SK-N-SH treated with all-trans-retinoic acid at 6 μM for 48 hours (cell line): ENCODE measurements at regions not wholly inside any gene's neighbourhood (a gene's known extent, or its start where the extent isn't known, plus 50 kb on each side); places are given as distances from the start of the nearest gene placed in this dataset.

Experiments used
- ATAC-seq: fragments of 200-7000 bp; cut with Tn5 transposase; 3 replicates; pipeline ENCODE4 v1.9.1; 2020; ENCODE audit warnings: mild to moderate bottlenecking, moderate library complexity
- ARNTL ChIP-seq: fragments of 450-650 bp; formaldehyde crosslinking; IDR thresholded peaks from 2 replicates; pipeline ENCODE4 v1.5.0; 2020; ENCODE audit warnings: low read depth, mild to moderate bottlenecking, moderate library complexity, borderline replicate concordance
- BACH2 ChIP-seq: fragments of 250-450 bp; sonication (Bioruptor Pico); IDR thresholded peaks from 2 replicates; pipeline ENCODE4 v1.9.0; 2021; ENCODE audit warnings: mild to moderate bottlenecking, borderline replicate concordance
- CSDC2 ChIP-seq: fragments of 250-450 bp; sonication (Bioruptor Pico); IDR thresholded peaks from 2 replicates; pipeline ENCODE4 v1.5.0; 2020; ENCODE audit warnings: mild to moderate bottlenecking, moderate library complexity
- ESRRG ChIP-seq: fragments of 250-450 bp; sonication (Bioruptor Pico); IDR thresholded peaks from 2 replicates; pipeline ENCODE4 v1.6.1; 2021; ENCODE audit warnings: mild to moderate bottlenecking
- GLIS3 ChIP-seq: fragments of 250-450 bp; sonication (Bioruptor Pico); IDR thresholded peaks from 2 replicates; pipeline ENCODE4 v1.5.0; 2020; ENCODE audit warnings: mild to moderate bottlenecking, moderate library complexity
- ISL1 ChIP-seq: fragments of 250-450 bp; sonication (Bioruptor Pico); IDR thresholded peaks from 2 replicates; pipeline ENCODE4 v2.1.2; 2022; ENCODE audit warnings: mild to moderate bottlenecking, moderate library complexity
- OSR1 ChIP-seq: fragments of 250-450 bp; sonication (Bioruptor Pico); IDR thresholded peaks from 2 replicates; pipeline ENCODE4 v1.8.0; 2022; ENCODE audit warnings: moderate library complexity, mild to moderate bottlenecking, inconsistent platforms
- RARB ChIP-seq: fragments of 250-450 bp; sonication (Bioruptor Pico); IDR thresholded peaks from 2 replicates; pipeline ENCODE4 v1.8.0; 2021; ENCODE audit warnings: mild to moderate bottlenecking, moderate library complexity
- SNAI2 ChIP-seq: fragments of 250-450 bp; sonication (Bioruptor Pico); IDR thresholded peaks from 2 replicates; pipeline ENCODE4 v1.5.0; 2020; ENCODE audit warnings: mild to moderate bottlenecking, moderate library complexity
- TOX ChIP-seq: fragments of 250-450 bp; sonication (Bioruptor Pico); IDR thresholded peaks from 2 replicates; pipeline ENCODE4 v1.8.0; 2021; ENCODE audit warnings: mild to moderate bottlenecking, moderate library complexity, borderline replicate concordance
- ZC3H10 ChIP-seq: fragments of 250-450 bp; sonication (Bioruptor Pico); IDR thresholded peaks from 2 replicates; pipeline ENCODE4 v1.5.1; 2021; ENCODE audit warnings: mild to moderate bottlenecking, moderate library complexity
- ZFP3 ChIP-seq: fragments of 250-450 bp; sonication (Bioruptor Pico); IDR thresholded peaks from 2 replicates; pipeline ENCODE4 v1.5.0; 2020; ENCODE audit warnings: mild to moderate bottlenecking, moderate library complexity
- ZFP30 ChIP-seq: fragments of 450-650 bp; formaldehyde crosslinking; IDR thresholded peaks from 2 replicates; pipeline ENCODE4 v1.5.0; 2022; ENCODE audit warnings: mild to moderate bottlenecking, moderate library complexity
- ZNF565 ChIP-seq: fragments of 450-650 bp; formaldehyde crosslinking; conservative IDR thresholded peaks from 2 replicates; pipeline ENCODE4 v1.5.0; 2020; ENCODE audit warnings: low read depth, mild to moderate bottlenecking, moderate library complexity
- ZNF70 ChIP-seq: fragments of 450-650 bp; formaldehyde crosslinking; IDR thresholded peaks from 2 replicates; pipeline ENCODE4 v1.5.0; 2020; ENCODE audit warnings: mild to moderate bottlenecking, moderate library complexity
- TF ChIP-seq, protein P1 (sequence below): fragments of 250-450 bp; sonication (Bioruptor Pico); IDR thresholded peaks from 2 replicates; pipeline ENCODE4 v1.5.0; 2020; ENCODE audit warnings: mild to moderate bottlenecking, moderate library complexity
- TF ChIP-seq, protein P2 (sequence below): fragments of 250-450 bp; sonication (Bioruptor Pico); IDR thresholded peaks from 2 replicates; pipeline ENCODE4 v1.8.0; 2021; ENCODE audit warnings: low read depth, mild to moderate bottlenecking, moderate library complexity, borderline replicate concordance
- TF ChIP-seq, protein P3 (sequence below): fragments of 250-450 bp; sonication (Bioruptor Pico); IDR thresholded peaks from 2 replicates; pipeline ENCODE4 v1.5.1; 2021; ENCODE audit warnings: mild to moderate bottlenecking, moderate library complexity
- TF ChIP-seq, protein P4 (sequence below): fragments of 250-450 bp; sonication (Bioruptor Pico); IDR thresholded peaks from 2 replicates; pipeline ENCODE4 v1.5.1; 2020; ENCODE audit warnings: low read depth, mild to moderate bottlenecking, moderate library complexity
- TF ChIP-seq, protein P5 (sequence below): fragments of 250-450 bp; sonication (Bioruptor Pico); IDR thresholded peaks from 2 replicates; pipeline ENCODE4 v1.8.0; 2020; ENCODE audit warnings: mild to moderate bottlenecking, moderate library complexity, borderline replicate concordance

DNA sequence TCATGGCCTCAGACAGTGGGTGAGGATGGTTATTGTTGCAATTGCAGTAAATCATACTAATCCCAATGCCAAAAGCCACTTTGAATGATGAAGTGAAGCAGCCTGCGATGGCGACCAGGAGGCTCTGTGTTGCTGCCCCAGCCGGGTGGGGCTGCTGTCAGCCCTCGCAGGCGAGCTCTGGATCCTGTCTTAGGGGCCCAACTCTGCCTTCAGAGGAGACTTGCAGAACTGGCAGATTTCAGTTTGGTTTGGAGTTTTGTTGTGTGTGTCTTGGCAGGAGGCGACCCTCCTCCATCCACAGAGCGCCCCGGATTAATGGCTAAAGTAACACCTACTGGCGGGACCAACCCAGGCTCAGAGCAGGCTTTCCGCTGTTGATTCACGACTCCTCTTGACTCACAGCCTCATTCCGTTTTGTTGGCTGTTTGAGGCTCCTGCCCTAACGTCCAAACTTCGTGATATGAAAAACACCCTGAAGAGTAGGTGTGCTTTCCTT lies 67.9 kb upstream of the BMPER start (continued):
- TF ChIP-seq, protein P1, sequence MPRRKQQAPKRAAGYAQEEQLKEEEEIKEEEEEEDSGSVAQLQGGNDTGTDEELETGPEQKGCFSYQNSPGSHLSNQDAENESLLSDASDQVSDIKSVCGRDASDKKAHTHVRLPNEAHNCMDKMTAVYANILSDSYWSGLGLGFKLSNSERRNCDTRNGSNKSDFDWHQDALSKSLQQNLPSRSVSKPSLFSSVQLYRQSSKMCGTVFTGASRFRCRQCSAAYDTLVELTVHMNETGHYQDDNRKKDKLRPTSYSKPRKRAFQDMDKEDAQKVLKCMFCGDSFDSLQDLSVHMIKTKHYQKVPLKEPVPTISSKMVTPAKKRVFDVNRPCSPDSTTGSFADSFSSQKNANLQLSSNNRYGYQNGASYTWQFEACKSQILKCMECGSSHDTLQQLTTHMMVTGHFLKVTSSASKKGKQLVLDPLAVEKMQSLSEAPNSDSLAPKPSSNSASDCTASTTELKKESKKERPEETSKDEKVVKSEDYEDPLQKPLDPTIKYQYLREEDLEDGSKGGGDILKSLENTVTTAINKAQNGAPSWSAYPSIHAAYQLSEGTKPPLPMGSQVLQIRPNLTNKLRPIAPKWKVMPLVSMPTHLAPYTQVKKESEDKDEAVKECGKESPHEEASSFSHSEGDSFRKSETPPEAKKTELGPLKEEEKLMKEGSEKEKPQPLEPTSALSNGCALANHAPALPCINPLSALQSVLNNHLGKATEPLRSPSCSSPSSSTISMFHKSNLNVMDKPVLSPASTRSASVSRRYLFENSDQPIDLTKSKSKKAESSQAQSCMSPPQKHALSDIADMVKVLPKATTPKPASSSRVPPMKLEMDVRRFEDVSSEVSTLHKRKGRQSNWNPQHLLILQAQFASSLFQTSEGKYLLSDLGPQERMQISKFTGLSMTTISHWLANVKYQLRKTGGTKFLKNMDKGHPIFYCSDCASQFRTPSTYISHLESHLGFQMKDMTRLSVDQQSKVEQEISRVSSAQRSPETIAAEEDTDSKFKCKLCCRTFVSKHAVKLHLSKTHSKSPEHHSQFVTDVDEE (CRISPR knock-in tag): no peak
- TF ChIP-seq ZFP3 (CRISPR knock-in tag): no peak
- TF ChIP-seq OSR1 (CRISPR knock-in tag): no peak

DNA sequence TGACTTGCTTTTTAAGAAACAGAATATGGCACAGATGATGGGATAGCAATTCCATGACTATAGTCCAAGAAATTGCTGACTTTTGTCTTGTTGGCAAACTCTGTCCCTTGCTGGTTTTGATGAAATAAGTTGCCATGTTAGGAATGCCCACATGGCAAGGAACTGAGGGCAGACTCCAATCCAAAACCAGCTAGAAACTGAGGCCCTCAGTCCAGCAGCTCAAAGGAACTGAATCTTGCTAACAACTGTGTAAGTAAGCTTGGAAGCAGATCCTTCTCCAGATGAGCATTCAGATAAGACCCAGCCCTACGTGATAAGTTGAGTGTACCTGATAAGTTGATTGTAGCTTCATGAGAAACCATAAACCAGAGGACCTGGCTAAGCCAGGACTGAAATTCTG lies 64.3 kb upstream of the BMPER start:
- TF ChIP-seq, protein P1 (CRISPR knock-in tag): no peak
- TF ChIP-seq TOX (CRISPR knock-in tag) (no peak), ZNF70 (CRISPR knock-in tag) (no peak), ARNTL (no peak), ZFP30 (CRISPR knock-in tag) (no peak), ZC3H10 (no peak), ZNF565 (CRISPR knock-in tag) (no peak), CSDC2 (no peak), GLIS3 (no peak), SNAI2 (CRISPR knock-in tag) (no peak), BACH2 (CRISPR knock-in tag) (no peak), ZFP3 (CRISPR knock-in tag) (no peak), OSR1 (CRISPR knock-in tag) (no peak)
- TF ChIP-seq, protein P2, sequence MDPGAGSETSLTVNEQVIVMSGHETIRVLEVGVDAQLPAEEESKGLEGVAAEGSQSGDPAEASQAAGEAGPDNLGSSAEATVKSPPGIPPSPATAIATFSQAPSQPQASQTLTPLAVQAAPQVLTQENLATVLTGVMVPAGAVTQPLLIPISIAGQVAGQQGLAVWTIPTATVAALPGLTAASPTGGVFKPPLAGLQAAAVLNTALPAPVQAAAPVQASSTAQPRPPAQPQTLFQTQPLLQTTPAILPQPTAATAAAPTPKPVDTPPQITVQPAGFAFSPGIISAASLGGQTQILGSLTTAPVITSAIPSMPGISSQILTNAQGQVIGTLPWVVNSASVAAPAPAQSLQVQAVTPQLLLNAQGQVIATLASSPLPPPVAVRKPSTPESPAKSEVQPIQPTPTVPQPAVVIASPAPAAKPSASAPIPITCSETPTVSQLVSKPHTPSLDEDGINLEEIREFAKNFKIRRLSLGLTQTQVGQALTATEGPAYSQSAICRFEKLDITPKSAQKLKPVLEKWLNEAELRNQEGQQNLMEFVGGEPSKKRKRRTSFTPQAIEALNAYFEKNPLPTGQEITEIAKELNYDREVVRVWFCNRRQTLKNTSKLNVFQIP: no peak
- TF ChIP-seq, protein P3, sequence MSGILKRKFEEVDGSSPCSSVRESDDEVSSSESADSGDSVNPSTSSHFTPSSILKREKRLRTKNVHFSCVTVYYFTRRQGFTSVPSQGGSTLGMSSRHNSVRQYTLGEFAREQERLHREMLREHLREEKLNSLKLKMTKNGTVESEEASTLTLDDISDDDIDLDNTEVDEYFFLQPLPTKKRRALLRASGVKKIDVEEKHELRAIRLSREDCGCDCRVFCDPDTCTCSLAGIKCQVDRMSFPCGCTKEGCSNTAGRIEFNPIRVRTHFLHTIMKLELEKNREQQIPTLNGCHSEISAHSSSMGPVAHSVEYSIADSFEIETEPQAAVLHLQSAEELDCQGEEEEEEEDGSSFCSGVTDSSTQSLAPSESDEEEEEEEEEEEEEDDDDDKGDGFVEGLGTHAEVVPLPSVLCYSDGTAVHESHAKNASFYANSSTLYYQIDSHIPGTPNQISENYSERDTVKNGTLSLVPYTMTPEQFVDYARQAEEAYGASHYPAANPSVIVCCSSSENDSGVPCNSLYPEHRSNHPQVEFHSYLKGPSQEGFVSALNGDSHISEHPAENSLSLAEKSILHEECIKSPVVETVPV (CRISPR knock-in tag): no peak
- TF ChIP-seq, protein P4, sequence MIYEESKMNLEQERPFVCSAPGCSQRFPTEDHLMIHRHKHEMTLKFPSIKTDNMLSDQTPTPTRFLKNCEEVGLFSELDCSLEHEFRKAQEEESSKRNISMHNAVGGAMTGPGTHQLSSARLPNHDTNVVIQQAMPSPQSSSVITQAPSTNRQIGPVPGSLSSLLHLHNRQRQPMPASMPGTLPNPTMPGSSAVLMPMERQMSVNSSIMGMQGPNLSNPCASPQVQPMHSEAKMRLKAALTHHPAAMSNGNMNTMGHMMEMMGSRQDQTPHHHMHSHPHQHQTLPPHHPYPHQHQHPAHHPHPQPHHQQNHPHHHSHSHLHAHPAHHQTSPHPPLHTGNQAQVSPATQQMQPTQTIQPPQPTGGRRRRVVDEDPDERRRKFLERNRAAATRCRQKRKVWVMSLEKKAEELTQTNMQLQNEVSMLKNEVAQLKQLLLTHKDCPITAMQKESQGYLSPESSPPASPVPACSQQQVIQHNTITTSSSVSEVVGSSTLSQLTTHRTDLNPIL (CRISPR knock-in tag): no peak
- no peak for ATAC-seq

DNA sequence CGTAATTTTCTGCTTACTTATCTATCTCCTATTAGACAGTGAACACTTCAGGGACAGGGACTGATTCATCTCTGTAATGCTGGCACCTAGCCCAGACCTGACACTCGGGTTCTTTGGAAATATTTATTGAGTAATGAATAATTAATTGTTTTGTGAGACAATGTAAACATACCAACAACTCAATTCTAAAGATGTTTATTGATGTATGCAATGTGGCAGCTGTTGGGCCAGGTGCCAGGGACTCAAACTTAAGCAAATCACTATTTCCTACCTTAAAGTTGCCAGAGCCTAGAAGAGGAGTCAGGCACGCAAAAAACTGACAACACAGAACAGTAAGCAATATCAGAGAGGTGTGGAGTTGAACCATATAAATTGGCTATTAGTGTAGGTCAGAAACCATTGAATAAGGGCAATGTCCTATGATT lies 63.6 kb upstream of the BMPER start:
- TF ChIP-seq ISL1 (CRISPR knock-in tag) (peak; percentile 61), SNAI2 (CRISPR knock-in tag) (no peak), TOX (CRISPR knock-in tag) (peak; percentile 49; the same call in 1 of the 2 replicates)
- peak; percentile 52 for ATAC-seq

DNA sequence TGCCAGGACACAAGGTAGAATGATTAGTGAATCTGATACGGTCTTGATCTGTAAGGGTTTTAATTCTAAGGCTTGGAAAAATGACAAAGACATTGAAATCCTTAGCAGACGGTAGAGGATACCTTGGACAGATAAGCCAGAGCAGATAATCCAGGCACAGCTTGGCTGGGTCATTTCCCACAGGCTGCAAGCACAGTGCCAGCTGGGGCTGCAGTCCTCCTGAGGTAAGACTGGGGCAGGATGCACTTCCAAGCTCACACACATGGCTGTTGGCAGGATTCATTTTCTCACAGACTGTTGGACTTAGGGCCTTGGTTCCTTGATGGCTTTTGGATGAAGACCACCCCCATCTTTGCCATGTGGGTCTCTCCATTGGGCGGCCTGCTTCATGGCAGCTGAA lies 63.2 kb upstream of the BMPER start:
- peak; percentile 69 for ATAC-seq
- TF ChIP-seq RARB (CRISPR knock-in tag): no peak
- no peak for TF ChIP-seq ARNTL
- TF ChIP-seq, protein P5, sequence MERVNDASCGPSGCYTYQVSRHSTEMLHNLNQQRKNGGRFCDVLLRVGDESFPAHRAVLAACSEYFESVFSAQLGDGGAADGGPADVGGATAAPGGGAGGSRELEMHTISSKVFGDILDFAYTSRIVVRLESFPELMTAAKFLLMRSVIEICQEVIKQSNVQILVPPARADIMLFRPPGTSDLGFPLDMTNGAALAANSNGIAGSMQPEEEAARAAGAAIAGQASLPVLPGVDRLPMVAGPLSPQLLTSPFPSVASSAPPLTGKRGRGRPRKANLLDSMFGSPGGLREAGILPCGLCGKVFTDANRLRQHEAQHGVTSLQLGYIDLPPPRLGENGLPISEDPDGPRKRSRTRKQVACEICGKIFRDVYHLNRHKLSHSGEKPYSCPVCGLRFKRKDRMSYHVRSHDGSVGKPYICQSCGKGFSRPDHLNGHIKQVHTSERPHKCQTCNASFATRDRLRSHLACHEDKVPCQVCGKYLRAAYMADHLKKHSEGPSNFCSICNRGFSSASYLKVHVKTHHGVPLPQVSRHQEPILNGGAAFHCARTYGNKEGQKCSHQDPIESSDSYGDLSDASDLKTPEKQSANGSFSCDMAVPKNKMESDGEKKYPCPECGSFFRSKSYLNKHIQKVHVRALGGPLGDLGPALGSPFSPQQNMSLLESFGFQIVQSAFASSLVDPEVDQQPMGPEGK (CRISPR knock-in tag): no peak
- TF ChIP-seq, protein P1 (CRISPR knock-in tag): no peak
- TF ChIP-seq ESRRG (CRISPR knock-in tag): no peak
